ENCODE measurements at regions not wholly inside any gene's neighbourhood (a gene's known extent, or its start where the extent isn't known, plus 50 kb on each side); places are given as distances from the start of the nearest gene placed in this dataset.

- DNase-seq: no peak
These were observed 64.9 kb upstream of the GNG12 start for GRCh38 chr1:67898033-67898726.

- no peak for DNase-seq
These were observed 64.1 kb upstream of the GNG12 start for GRCh38 chr1:67897270-67897949.

GRCh38 chr1:67896826-67897225 lies 63.6 kb upstream of the GNG12 start:
- DNase-seq: no peak

DNA sequence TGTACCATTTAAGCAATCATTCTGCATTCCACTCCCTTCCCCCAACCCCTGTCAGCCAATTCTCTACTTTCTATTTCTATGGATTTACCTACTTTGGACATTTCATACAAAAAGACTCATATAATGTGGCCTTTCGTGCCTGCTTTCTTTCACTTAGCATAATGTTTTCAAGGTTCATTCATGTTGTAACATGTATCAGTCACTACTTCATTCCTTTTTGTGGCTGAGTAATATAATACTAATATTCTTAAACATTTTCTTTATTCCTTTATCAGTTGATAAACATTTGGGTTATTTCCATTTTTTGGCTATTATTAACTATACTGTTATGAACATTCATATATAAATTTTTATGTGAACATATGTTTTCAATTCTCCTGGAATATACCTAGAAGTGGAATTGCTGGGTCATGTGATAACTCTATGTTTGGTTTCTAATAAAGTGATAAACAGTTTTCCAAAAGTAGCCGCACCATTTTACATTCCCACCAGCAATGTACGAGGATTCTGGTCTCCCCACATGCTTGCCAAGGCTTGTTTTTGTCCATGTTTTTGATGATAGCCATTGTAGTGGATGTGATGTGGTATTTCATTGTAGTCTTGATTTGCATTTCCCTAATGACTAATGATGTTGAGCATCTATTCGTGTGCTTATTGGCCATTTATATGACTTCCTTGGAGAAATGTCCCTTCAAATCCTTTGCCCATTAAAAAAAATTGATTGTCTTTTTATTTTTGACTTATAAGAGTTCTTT lies 61.9 kb upstream of the GNG12 start:
- DNase-seq: no peak

- no peak for DNase-seq
These were observed 59.8 kb upstream of the GNG12 start for GRCh38 chr1:67893126-67893495.

GRCh38 chr1:67892476-67893125 lies 59.3 kb upstream of the GNG12 start:
- no peak for DNase-seq

GRCh38 chr1:67890857-67891256 lies 57.6 kb upstream of the GNG12 start:
- no peak for DNase-seq

GRCh38 chr1:67889953-67890567 lies 56.8 kb upstream of the GNG12 start:
- no peak for DNase-seq

DNA sequence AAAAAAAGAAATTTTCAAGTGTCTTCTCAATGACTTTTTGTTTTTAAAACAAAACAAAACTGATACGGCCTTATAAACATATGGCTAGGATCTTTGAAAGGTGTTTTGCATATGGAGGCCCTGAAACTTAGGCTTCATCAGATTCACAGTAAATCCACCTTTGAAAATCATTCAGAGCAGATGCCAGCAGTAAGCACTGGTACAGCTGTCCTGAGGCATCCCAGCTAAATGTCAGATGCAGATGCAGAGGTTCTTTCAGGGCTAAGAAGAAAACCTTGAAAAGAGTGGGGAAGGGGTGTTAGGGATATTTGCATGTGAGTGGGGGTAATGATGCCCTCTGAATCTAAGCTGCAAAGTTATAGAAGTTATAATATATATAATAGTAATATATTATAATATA lies 56.2 kb upstream of the GNG12 start:
- DNase-seq: no peak

DNA sequence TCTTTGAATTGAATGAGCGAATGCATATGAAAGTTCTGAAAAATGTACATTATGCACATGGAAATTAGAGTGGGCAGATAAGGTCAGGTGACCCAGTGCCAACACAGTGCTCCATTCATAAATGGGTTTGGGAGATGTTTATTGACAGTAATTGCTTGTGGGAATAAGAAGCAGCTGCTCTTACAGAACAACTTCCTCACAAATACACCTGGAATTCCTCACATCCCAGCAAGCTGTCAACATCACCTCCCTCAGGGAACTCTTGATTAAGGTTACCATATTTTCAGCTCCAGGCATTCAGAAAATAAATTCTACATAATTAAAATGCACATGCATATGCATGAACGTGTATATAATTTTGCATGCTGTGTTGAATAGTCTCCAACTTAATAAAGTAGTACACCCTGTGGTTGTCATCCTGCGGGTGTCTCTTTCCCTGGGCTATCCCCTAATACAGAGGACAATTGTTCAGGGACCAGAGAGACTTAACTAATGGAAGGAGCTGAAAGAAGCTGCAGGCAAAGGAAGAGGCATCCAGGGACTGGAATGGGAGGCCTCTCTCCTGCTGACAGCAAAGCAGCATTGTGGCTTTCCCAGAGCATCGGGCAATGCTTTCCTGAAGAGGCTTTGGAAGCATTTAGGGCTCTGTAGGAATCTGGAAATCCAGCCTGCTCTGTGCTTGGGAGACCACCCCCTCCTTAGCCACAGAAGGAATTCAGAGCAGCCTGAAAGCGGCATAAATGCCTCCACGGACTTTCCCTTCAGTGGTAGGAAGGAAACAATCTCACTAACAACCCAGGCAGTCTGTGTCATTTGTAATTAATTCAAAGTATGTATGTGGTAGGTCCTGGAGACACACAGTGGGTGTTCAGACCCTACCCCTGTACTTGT lies 55.2 kb upstream of the GNG12 start:
- no peak for DNase-seq

GRCh38 chr1:67887146-67887545 lies 53.9 kb upstream of the GNG12 start:
- DNase-seq: no peak

GRCh38 chr1:67886076-67886475 lies 52.8 kb upstream of the GNG12 start:
- DNase-seq: no peak

GRCh38 chr1:67883069-67883468 lies 49.8 kb upstream of the GNG12 start:
- no peak for DNase-seq
